Hepatocyte (in vitro differentiated cells): ENCODE measurements at regions not wholly inside any gene's neighbourhood (a gene's known extent, or its start where the extent isn't known, plus 50 kb on each side); places are given as distances from the start of the nearest gene placed in this dataset.

Experiments
- DNase-seq: peaks from one replicate; pipeline ENCODE4 v3.0.0-alpha.2; 2016; ENCODE audit warnings: low spot score
- H2AFZ ChIP-seq: fragments of 200-600 bp; sonication (generic); 2 replicates; pipeline ENCODE4 v1.6.0; 2016; ENCODE audit warnings: antibody characterized with exemption, mild to moderate bottlenecking
- H3K27ac ChIP-seq: fragments of 200-600 bp; sonication (generic); 2 replicates; pipeline ENCODE4 v1.5.1; 2016; ENCODE audit warnings: mild to moderate bottlenecking
- H3K27me3 ChIP-seq: fragments of 200-600 bp; sonication (generic); 2 replicates; pipeline ENCODE4 v1.6.1; 2016
- H3K36me3 ChIP-seq: fragments of 200-600 bp; sonication (generic); replicated peaks from 2 replicates; pipeline ENCODE4 v1.5.1; 2016; ENCODE audit warnings: low read depth; ENCODE audit not compliant: insufficient read depth
- H3K4me1 ChIP-seq: fragments of 200-600 bp; sonication (generic); 2 replicates; pipeline ENCODE4 v1.5.1; 2016; ENCODE audit warnings: mild to moderate bottlenecking, moderate library complexity; ENCODE audit not compliant: insufficient read depth
- H3K4me2 ChIP-seq: fragments of 200-600 bp; sonication (generic); 2 replicates; pipeline ENCODE4 v1.6.0; 2016
- H3K4me3 ChIP-seq: fragments of 200-600 bp; sonication (generic); 2 replicates; pipeline ENCODE4 v1.5.1; 2016; ENCODE audit warnings: mild to moderate bottlenecking
- H3K79me2 ChIP-seq: fragments of 200-600 bp; sonication (generic); 2 replicates; pipeline ENCODE4 v1.6.0; 2017; ENCODE audit warnings: mild to moderate bottlenecking
- H3K9me2 ChIP-seq: fragments of 200-600 bp; sonication (generic); replicated peaks from 2 replicates; pipeline ENCODE4 v1.6.0; 2017; ENCODE audit warnings: mild to moderate bottlenecking; ENCODE audit not compliant: insufficient read depth
- H3K9me3 ChIP-seq: fragments of 200-600 bp; sonication (generic); 2 replicates; pipeline ENCODE4 v1.5.1; 2016; ENCODE audit warnings: low read depth, mild to moderate bottlenecking
- H4K20me1 ChIP-seq: fragments of 200-600 bp; sonication (generic); 2 replicates; pipeline ENCODE4 v1.6.0; 2016; ENCODE audit warnings: mild to moderate bottlenecking; ENCODE audit not compliant: insufficient read depth, poor library complexity, severe bottlenecking
- CTCF ChIP-seq: fragments of 200-600 bp; sonication (generic); IDR thresholded peaks from 2 replicates; pipeline ENCODE4 v1.5.1; 2016; ENCODE audit warnings: antibody characterized with exemption, mild to moderate bottlenecking; ENCODE audit not compliant: poor library complexity
- EZH2 ChIP-seq: fragments of 200-600 bp; sonication (generic); IDR thresholded peaks from 2 replicates; pipeline ENCODE4 v1.6.1; 2016; ENCODE audit warnings: antibody characterized with exemption, mild to moderate bottlenecking, borderline replicate concordance
- EZH2phosphoT487 ChIP-seq: fragments of 200-600 bp; sonication (generic); IDR thresholded peaks from one replicate; pipeline ENCODE4 v1.6.1; 2018; ENCODE audit warnings: antibody characterized with exemption, mild to moderate bottlenecking, low read depth, moderate library complexity; ENCODE audit not compliant: unreplicated experiment, severe bottlenecking
- WGBS: methylation state at CpG from one replicate; pipeline ENCODE4 v1.1.6; 2016; ENCODE audit warnings: low lambda C conversion rate; ENCODE audit errors: missing lambda C conversion rate; 5-methylcytosine and 5-hydroxymethylcytosine counted together

DNA sequence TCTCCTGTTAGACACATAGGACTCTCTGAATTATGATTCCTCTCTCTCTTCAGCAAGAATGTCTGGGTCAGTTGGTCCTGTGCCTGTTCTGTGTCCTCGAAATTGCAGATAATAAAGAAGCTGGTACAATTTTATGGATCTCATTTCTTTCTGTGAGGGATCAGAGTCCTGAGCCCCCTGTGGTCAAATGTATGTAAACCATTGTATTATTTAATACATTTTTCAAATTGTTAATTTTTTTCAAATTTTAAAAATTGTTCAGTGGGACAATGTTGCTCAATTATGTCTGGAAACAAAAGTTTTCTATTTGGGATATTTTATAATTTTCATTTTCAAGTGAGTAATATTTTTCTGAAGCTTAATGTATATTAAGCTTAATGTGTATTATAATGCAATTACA, 513.5 kb downstream of the CCER1 start:
- Histone ChIP-seq H3K79me2 (no peaks in the 10 kb centered on the region), H3K4me2 (no peak overlapping the region), H4K20me1 (no peaks in the 10 kb centered on the region), H2AFZ (no peak overlapping the region), H3K27me3 (no peaks in the 10 kb centered on the region), H3K9me2 (no peaks in the 10 kb centered on the region), H3K4me1 (no peaks in the 10 kb centered on the region), H3K27ac (no peak overlapping the region), H3K4me3 (no peak overlapping the region), H3K9me3 (no peaks in the 10 kb centered on the region), H3K36me3 (no peaks in the 10 kb centered on the region)
- WGBS, result 95% methylated on average over 1 of the region's 1 CpG
- DNase-seq, result no peak
- TF ChIP-seq EZH2phosphoT487, result no peak
- TF ChIP-seq CTCF, result no peak
- no peak for TF ChIP-seq EZH2

DNA sequence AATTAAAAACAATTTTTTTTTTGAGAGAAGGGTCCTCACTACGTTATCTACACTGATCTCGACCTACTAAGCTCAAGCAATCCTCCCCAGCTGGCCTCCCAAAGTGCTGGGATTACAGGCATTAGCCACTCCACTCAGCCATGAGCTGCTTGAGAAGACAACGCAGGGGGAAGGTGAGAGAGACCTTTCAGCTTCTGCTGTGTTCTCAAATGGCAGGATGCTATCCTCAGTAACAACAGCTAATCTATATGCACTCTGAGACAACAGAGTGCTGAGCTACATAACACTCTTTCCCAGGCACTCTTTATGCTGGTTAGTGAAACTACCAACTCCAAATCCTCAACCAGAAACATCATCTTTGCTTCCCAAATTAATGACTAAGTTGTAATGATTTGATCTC, 526.1 kb downstream of the CCER1 start:
- WGBS, result 52% methylated on average over 3 of the region's 3 CpGs
- Histone ChIP-seq H3K79me2 (no peaks in the 10 kb centered on the region), H3K36me3 (no peaks in the 10 kb centered on the region), H3K9me3 (no peaks in the 10 kb centered on the region), H4K20me1 (no peaks in the 10 kb centered on the region), H3K9me2 (no peaks in the 10 kb centered on the region), H2AFZ (no peak overlapping the region), H3K27me3 (no peaks in the 10 kb centered on the region), H3K27ac (no peak overlapping the region), H3K4me1 (no peaks in the 10 kb centered on the region), H3K4me3 (no peak overlapping the region), H3K4me2 (no peak overlapping the region)
- no peak for DNase-seq
- no peak for TF ChIP-seq EZH2phosphoT487
- no peak for TF ChIP-seq CTCF
- no peak for TF ChIP-seq EZH2

- H4K20me1 ChIP-seq, result no peaks in the 10 kb centered on the region
- H3K4me1 ChIP-seq, result no peaks in the 10 kb centered on the region
- WGBS, result 79% methylated on average over 1 of the region's 1 CpG
- H3K27ac ChIP-seq, result no peak overlapping the region
- H3K4me2 ChIP-seq, result no peak overlapping the region
- no peak overlapping the region for H2AFZ ChIP-seq
- TF ChIP-seq EZH2 (no peak), CTCF (no peak), EZH2phosphoT487 (no peak)
- no peaks in the 10 kb centered on the region for H3K36me3 ChIP-seq
- no peaks in the 10 kb centered on the region for H3K9me2 ChIP-seq
- H3K27me3 ChIP-seq, result no peaks in the 10 kb centered on the region
- DNase-seq, result no peak
- H3K79me2 ChIP-seq, result no peaks in the 10 kb centered on the region
- no peak overlapping the region for H3K4me3 ChIP-seq
- H3K9me3 ChIP-seq, result no peaks in the 10 kb centered on the region
Measured at GRCh38 chr12:90428465-90428864, 526.5 kb downstream of the CCER1 start.

- Histone ChIP-seq H2AFZ (no peak overlapping the region), H3K27me3 (no peaks in the 10 kb centered on the region), H3K36me3 (no peaks in the 10 kb centered on the region), H3K4me3 (no peak overlapping the region), H3K27ac (no peak overlapping the region), H3K4me1 (no peaks in the 10 kb centered on the region), H3K79me2 (no peaks in the 10 kb centered on the region), H3K4me2 (no peak overlapping the region), H3K9me2 (no peaks in the 10 kb centered on the region), H4K20me1 (no peaks in the 10 kb centered on the region), H3K9me3 (no peaks in the 10 kb centered on the region)
- TF ChIP-seq EZH2, result no peak
- no peak for TF ChIP-seq CTCF
- no peak for TF ChIP-seq EZH2phosphoT487
- 71% methylated on average over 2 of the region's 2 CpGs for WGBS
- no peak for DNase-seq
Measured at GRCh38 chr12:90423965-90424364, 531.0 kb downstream of the CCER1 start.
